ENCODE measurements at regions not wholly inside any gene's neighbourhood (a gene's known extent, or its start where the extent isn't known, plus 50 kb on each side); places are given as distances from the start of the nearest gene placed in this dataset.

- TF ChIP-seq POLR2A (IDR thresholded peaks at IDR 0.05) = no peak
- TF ChIP-seq CTCF (IDR thresholded peaks at IDR 0.05) = no peak
- WGBS, 4 donors = 26 to 43% (median 28%) methylated on average over 2 of the region's 2 CpGs
- Histone ChIP-seq H3K9me3 (replicated peaks in 1 of 3) (no peaks in the 10 kb centered on the region), H3K36me3 (replicated peaks in 1 of 2) (no peaks in the 10 kb centered on the region), H3K27me3 (no peaks in the 10 kb centered on the region), H3K4me3 (no peak overlapping the region), H3K4me1 (replicated peaks in 1 of 2) (no peaks in the 10 kb centered on the region), H3K27ac (no peak overlapping the region)
- intact Hi-C loops (cut with DNase I) = no loop called here
- DNase-seq = no peak
Measured at GRCh38 chr9:10753474-10753873, 140.7 kb upstream of the PTPRD start.

GRCh38 chr9:10764481-10764880 lies 151.7 kb upstream of the PTPRD start:
- WGBS, 4 donors = 59 to 76% (median 67%) methylated on average over 3 of the region's 3 CpGs
- H3K9me3 ChIP-seq (replicated peaks in 1 of 3) = no peaks in the 10 kb centered on the region
- DNase-seq = no peak
- no peak for TF ChIP-seq CTCF (IDR thresholded peaks at IDR 0.05)
- no peak for TF ChIP-seq POLR2A (IDR thresholded peaks at IDR 0.05)
- intact Hi-C loops (cut with DNase I) = no loop called here
- no peaks in the 10 kb centered on the region for H3K36me3 ChIP-seq (replicated peaks in 1 of 2)
- H3K4me1 ChIP-seq (replicated peaks in 1 of 2) = no peaks in the 10 kb centered on the region
- no peaks in the 10 kb centered on the region for H3K27me3 ChIP-seq
- H3K27ac ChIP-seq = no peak overlapping the region
- H3K4me3 ChIP-seq = no peak overlapping the region

GRCh38 chr9:10773136-10773535 lies 160.3 kb upstream of the PTPRD start:
- TF ChIP-seq POLR2A (IDR thresholded peaks at IDR 0.05) (no peak), CTCF (IDR thresholded peaks at IDR 0.05) (no peak)
- Histone ChIP-seq H3K9me3 (replicated peaks in 1 of 3) (no peaks in the 10 kb centered on the region), H3K36me3 (replicated peaks in 1 of 2) (no peaks in the 10 kb centered on the region), H3K4me1 (replicated peaks in 1 of 2) (no peaks in the 10 kb centered on the region), H3K27me3 (no peaks in the 10 kb centered on the region), H3K27ac (no peak overlapping the region), H3K4me3 (no peak overlapping the region)
- WGBS, 4 donors = 56 to 69% (median 57%) methylated on average over 4 of the region's 4 CpGs
- intact Hi-C loops (cut with DNase I) = no loop called here
- DNase-seq = no peak

GRCh38 chr9:10774051-10774450 lies 161.2 kb upstream of the PTPRD start:
- 36 to 58% (median 51%) methylated on average over 2 of the region's 2 CpGs for WGBS, 4 donors
- Histone ChIP-seq H3K36me3 (replicated peaks in 1 of 2) (no peaks in the 10 kb centered on the region), H3K27ac (no peak overlapping the region), H3K4me1 (replicated peaks in 1 of 2) (no peaks in the 10 kb centered on the region), H3K4me3 (no peak overlapping the region), H3K27me3 (no peaks in the 10 kb centered on the region), H3K9me3 (replicated peaks in 1 of 3) (no peaks in the 10 kb centered on the region)
- intact Hi-C loops (cut with DNase I) = no loop called here
- no peak for TF ChIP-seq CTCF (IDR thresholded peaks at IDR 0.05)
- TF ChIP-seq POLR2A (IDR thresholded peaks at IDR 0.05) = no peak
- DNase-seq = no peak
